WI38 (cell line): ENCODE measurements at regions not wholly inside any gene's neighbourhood (a gene's known extent, or its start where the extent isn't known, plus 50 kb on each side); places are given as distances from the start of the nearest gene placed in this dataset.

Experiments
- H3K4me3 ChIP-seq: 2 replicates; pipeline ENCODE4 v1.5.1; 2011; ENCODE audit warnings: low read depth, mild to moderate bottlenecking, control low read depth, low read length
- CTCF ChIP-seq: IDR thresholded peaks from 2 replicates; pipeline ENCODE4 v1.5.1; 2012; ENCODE audit warnings: low read depth, mild to moderate bottlenecking, control low read depth, low read length

DNA sequence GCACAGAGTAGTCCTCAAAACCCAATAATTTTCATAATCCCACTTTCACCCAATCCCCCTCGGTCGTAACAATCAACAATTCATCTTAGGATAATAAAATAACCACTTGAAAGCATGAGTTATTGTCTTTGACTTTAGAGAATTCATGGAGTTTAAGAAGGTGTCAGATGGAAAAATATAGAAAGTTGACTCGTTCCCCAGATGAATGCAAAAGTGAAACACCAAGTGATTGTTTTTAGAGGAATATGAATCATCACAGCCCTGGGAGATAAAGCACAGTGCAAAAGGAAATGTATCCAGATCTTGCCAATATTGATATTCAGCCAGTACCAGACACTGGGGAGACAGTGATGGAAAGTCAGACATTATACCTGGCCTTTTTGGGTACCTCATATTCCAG lies 860.5 kb downstream of the DHX35 start:
- H3K4me3 ChIP-seq = no peak overlapping the region
- no peak for TF ChIP-seq CTCF

DNA sequence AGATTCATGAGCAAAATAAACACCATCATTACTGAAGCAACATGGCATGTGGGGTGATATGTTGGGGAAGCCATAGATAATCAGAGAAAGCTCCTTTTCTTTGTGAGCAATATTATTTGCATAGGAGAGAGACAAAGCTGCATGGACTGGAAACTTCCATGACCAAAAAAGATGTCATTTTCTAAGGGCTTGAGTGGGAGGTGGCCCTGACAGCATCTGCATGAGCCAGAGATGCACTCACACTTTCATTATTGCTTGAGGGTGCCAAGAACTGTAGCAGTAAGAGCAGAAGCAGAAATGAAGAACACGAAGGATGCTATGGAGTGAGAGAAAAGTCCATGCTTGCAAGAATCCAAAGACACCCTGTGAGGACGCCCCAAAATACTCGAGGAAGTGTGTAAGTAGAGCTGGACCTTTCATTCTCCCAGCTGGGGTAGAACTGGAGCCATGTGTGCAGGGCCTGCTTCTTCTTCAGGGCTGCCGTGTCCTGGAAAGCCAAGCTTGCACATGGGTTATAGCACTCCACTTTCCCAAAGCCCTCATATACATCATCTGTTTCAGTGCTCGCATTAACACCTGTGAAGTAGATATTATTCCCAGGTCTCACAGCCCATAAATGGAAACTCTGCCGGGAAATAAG lies 851.2 kb downstream of the DHX35 start:
- H3K4me3 ChIP-seq = no peak overlapping the region
- TF ChIP-seq CTCF = no peak

DNA sequence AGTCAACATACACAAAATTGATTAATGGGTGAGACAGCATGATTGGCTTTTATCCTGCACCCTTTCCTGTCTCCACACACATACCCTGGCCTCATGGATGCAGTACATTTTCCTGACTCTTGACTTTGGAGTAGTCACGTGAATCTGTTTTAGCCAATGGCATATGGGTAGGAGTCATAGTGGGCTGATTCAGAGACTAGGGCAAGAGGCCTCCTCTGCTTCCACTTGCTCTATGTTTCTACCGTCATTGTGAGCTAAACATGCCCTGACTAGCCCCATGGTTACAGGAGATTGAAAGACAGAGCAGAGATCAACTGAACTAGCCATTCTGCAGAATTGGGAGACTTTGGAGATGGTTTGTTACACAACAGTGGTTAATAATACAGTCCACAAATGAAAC lies 850.0 kb downstream of the DHX35 start:
- no peak overlapping the region for H3K4me3 ChIP-seq
- TF ChIP-seq CTCF = no peak

DNA sequence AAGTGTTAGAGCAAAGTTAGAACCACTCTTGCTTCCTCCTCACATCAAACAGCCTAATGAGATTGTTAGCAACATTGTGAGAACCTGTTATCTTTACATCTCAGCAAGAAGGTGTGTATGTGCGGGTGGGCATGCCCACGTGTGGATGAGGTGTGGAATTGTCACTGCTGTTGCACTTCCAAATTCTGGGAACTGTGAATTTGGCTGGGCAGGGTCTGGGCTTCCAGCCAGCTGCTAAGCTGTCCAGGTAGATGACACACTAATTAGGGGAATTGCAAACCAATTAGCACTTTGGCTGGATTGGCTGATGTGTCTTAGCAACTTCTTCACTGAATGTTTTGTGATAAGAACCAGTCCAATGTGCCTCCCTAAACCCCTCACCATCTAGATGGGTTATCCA lies 848.2 kb downstream of the DHX35 start:
- no peak for TF ChIP-seq CTCF
- no peak overlapping the region for H3K4me3 ChIP-seq

- no peak overlapping the region for H3K4me3 ChIP-seq
- TF ChIP-seq CTCF = no peak
These were observed 846.5 kb downstream of the DHX35 start for GRCh38 chr20:39808613-39809012.

DNA sequence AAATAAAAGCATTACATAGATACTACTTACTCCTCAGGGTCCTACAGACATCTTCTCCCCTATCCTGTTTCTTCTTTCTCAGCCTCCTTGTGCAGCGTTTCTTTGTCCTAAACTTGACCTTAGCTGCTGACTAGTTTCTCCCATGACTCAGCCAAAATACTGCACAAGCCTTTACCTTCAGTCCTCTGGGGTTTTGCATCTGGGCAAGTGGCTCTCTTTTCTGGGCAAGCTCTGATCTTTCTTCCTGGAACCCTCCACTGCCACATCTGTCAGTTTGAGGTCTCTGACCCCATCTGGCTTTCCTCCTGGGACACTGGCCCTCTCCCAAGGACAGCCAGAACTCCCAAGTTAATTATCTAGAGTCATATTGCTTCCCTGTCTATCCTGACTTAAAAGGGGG lies 838.4 kb downstream of the DHX35 start:
- no peak overlapping the region for H3K4me3 ChIP-seq
- TF ChIP-seq CTCF = no peak

DNA sequence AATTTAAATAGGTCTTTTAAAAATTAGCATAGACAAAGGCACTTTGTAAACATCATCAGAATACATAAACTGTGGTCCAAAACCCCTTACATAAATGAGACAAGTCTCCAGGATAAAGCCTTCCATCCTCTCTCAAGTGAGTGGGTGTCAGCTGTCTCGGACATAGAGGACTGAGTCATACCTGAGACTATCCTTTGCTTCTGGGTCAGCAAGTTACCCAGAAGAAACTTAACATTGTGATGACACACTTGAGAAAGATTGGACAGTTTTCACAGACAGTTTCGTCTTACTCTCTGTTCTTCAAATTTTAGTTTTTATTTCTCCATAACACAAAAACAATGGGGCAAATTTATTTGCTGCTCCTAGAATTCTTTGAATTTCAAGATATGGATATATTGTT lies 838.0 kb downstream of the DHX35 start:
- no peak overlapping the region for H3K4me3 ChIP-seq
- no peak for TF ChIP-seq CTCF
